ENCODE measurements at regions not wholly inside any gene's neighbourhood (a gene's known extent, or its start where the extent isn't known, plus 50 kb on each side); places are given as distances from the start of the nearest gene placed in this dataset.
"Not testable (repeated sequence)": the region's sequence is repeated elsewhere in the genome, so short reads cannot be mapped to it uniquely, and the experiment has no call there.

DNA sequence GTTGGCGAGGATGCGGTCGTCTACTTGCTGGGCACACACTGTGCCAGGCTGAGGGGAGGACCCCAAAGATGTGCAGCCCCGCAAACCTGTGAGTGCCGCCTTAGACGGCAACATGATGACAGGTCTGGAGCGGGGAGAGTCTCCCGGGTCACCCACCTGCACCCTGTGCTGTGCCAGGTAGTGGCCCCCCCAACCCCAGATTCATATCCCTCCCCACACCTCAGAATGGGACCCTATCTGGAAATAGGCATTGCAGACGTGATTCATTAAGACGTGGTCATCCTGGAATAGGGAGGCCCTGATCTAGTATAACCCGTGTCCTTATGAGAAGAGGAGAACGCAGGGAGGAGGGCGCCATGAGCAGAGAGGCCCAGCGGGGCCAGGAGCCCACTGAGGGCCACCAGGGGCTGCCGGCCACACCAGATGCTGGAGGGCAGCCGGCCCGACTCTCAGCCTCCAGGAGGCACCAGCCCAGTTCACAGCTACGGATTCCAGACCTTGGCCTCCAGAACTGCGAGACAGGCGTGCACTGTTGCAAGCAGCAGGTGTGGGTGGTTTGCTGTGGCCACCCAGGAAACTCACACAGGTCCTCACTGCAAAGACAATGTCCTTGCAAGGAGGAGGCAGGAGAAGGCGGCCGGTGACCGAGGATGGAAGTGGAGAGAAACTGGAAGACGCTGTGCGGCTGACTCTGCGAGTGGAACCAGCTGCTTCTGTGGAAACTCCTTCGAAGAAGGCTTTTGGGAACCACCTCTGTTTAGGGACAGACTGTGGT is 131.9 kb upstream of the LPCAT1 start:
- Histone ChIP-seq H3K9me3 (ENCODE audit: insufficient read depth, low read depth, low read length) (no peaks in the 10 kb centered on the region), H3K4me1 (ENCODE audit: insufficient read depth, low read length, poor library complexity, severe bottlenecking) (no peaks in the 10 kb centered on the region), H3K9me2 (replicated peaks; ENCODE audit: low read depth, low read length) (no peaks in the 10 kb centered on the region), H3K4me3 (ENCODE audit: low read length, poor library complexity, severe bottlenecking) (no peak overlapping the region), H3K27me3 (ENCODE audit: insufficient read depth, low read length, poor library complexity, severe bottlenecking) (no peaks in the 10 kb centered on the region), H3K36me3 (ENCODE audit: insufficient read depth, low read length) (no peaks in the 10 kb centered on the region), H3K79me2 (ENCODE audit: insufficient read depth, low read length) (no peaks in the 10 kb centered on the region), H3K9ac (ENCODE audit: low read depth, low read length, poor library complexity, severe bottlenecking) (no peak overlapping the region), H3F3A (ENCODE audit: low read depth) (no peaks in the 10 kb centered on the region), H2AFZ (ENCODE audit: low read length) (no peak overlapping the region), H3K4me2 (ENCODE audit: low read depth, low read length, poor library complexity, severe bottlenecking) (no peak overlapping the region), H4K20me1 (ENCODE audit: insufficient read depth, low read length, poor library complexity, severe bottlenecking) (no peaks in the 10 kb centered on the region)
- no peak for TF ChIP-seq EZH2phosphoT487 (IDR thresholded peaks at IDR 0.05; ENCODE audit: borderline replicate concordance)
- TF ChIP-seq, protein P1, sequence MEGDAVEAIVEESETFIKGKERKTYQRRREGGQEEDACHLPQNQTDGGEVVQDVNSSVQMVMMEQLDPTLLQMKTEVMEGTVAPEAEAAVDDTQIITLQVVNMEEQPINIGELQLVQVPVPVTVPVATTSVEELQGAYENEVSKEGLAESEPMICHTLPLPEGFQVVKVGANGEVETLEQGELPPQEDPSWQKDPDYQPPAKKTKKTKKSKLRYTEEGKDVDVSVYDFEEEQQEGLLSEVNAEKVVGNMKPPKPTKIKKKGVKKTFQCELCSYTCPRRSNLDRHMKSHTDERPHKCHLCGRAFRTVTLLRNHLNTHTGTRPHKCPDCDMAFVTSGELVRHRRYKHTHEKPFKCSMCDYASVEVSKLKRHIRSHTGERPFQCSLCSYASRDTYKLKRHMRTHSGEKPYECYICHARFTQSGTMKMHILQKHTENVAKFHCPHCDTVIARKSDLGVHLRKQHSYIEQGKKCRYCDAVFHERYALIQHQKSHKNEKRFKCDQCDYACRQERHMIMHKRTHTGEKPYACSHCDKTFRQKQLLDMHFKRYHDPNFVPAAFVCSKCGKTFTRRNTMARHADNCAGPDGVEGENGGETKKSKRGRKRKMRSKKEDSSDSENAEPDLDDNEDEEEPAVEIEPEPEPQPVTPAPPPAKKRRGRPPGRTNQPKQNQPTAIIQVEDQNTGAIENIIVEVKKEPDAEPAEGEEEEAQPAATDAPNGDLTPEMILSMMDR (conservative IDR thresholded peaks at IDR 0.05; ENCODE audit: low read length): no peak

DNA sequence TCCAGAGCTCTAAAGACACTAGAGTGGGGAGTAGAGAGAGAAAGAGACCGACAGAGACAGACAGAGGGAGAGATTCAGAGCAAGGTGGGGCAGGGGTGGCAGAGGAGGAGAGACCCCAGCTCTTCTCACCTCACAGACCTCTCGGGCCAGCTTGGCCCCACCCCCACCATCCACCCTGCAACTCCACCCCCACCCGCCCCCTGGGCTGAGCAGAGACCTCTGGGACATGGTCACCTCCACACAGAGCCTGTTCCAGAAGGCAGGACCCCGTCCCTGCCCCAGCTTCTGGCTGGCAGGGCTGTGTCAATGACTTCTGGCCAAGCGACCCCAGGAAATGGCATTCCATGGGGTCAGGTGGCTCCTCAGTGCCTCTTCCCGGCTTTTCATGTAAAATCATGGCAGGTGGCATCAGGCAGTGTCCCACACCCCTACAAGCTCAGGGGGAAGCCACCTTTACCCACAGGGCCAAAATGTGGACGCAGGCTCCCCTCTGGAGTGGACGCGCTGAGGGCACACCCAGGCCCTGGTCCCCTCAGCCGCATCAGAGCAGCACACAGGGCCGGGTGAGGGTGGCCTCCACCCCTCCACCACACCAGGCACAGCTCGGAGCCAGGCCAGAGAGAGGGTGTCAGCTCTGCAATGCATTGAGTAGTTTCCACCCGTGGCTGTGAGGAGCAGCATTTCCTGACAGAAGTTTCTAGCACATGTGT is 131.2 kb upstream of the LPCAT1 start:
- Histone ChIP-seq H3K9ac (ENCODE audit: low read depth, low read length, poor library complexity, severe bottlenecking) (no peak overlapping the region), H3K4me1 (ENCODE audit: insufficient read depth, low read length, poor library complexity, severe bottlenecking) (no peaks in the 10 kb centered on the region), H3K9me3 (ENCODE audit: insufficient read depth, low read depth, low read length) (no peaks in the 10 kb centered on the region), H3F3A (ENCODE audit: low read depth) (no peaks in the 10 kb centered on the region), H3K9me2 (replicated peaks; ENCODE audit: low read depth, low read length) (no peaks in the 10 kb centered on the region), H4K20me1 (ENCODE audit: insufficient read depth, low read length, poor library complexity, severe bottlenecking) (no peaks in the 10 kb centered on the region), H3K79me2 (ENCODE audit: insufficient read depth, low read length) (no peaks in the 10 kb centered on the region), H3K4me3 (ENCODE audit: low read length, poor library complexity, severe bottlenecking) (no peak overlapping the region), H3K36me3 (ENCODE audit: insufficient read depth, low read length) (no peaks in the 10 kb centered on the region), H2AFZ (ENCODE audit: low read length) (no peak overlapping the region), H3K4me2 (ENCODE audit: low read depth, low read length, poor library complexity, severe bottlenecking) (no peak overlapping the region), H3K27me3 (ENCODE audit: insufficient read depth, low read length, poor library complexity, severe bottlenecking) (no peaks in the 10 kb centered on the region)
- TF ChIP-seq, protein P1 (conservative IDR thresholded peaks at IDR 0.05; ENCODE audit: low read length): no peak
- no peak for TF ChIP-seq EZH2phosphoT487 (IDR thresholded peaks at IDR 0.05; ENCODE audit: borderline replicate concordance)

DNA sequence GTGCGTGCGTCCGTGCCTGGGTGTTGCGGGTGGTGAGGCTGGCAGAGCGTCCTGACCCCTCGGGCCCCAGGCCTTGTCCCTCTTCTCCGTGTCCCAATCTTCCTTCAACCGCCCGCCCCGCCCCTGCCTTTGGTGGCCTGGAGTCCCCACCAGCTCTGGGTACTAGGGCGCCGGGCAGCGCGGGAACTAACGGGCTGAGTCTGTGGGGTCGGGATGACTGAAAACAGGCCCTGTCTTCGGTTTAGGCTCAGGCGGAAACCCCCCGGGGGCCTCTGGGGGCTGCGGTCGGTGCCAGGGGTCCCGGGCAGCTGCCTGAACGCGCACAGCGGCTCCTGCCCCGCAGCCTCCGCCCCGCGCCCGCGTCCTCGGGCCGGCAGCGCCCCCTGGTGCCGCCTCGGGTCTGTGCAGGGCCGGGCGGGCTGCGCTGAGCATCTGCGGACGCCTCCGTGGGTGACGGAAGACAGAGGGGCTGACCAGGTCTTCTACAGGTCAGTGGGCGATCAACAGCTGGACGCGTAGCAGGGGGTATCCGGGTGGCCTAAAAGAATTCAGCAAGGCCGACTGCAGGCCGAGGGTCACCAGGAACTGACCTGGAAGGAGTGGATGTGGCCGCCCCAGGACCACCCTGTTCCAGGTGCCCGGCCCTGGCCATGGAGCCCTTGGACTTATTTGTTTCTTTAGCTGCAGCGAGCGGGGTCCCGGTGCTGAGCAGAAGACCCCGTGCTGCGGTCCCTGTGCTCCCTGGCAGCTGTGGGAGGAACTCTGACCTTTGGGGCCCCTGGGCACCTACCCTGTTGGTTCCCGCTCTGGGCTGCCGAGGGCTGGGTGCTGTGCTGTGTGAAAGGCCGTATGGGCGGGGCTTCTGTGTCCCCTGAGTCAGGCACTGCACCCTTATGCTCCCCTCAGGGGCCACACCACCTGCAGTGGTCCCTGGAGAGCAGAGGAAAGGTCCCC is 130.2 kb upstream of the LPCAT1 start:
- Histone ChIP-seq H2AFZ (ENCODE audit: low read length) (peak overlapping the region; percentile 27; the same call in 1 of the 2 replicates), H3K4me2 (ENCODE audit: low read depth, low read length, poor library complexity, severe bottlenecking) (peak overlapping the region; percentile 51)
- H3K9me2 ChIP-seq (replicated peaks; ENCODE audit: low read depth, low read length); H3K79me2 ChIP-seq (ENCODE audit: insufficient read depth, low read length); H3K27me3 ChIP-seq (ENCODE audit: insufficient read depth, low read length, poor library complexity, severe bottlenecking); H3K9ac ChIP-seq (ENCODE audit: low read depth, low read length, poor library complexity, severe bottlenecking); H3K9me3 ChIP-seq (ENCODE audit: insufficient read depth, low read depth, low read length); H3K36me3 ChIP-seq (ENCODE audit: insufficient read depth, low read length); H3F3A ChIP-seq (ENCODE audit: low read depth); H3K4me1 ChIP-seq (ENCODE audit: insufficient read depth, low read length, poor library complexity, severe bottlenecking); H3K4me3 ChIP-seq (ENCODE audit: low read length, poor library complexity, severe bottlenecking); H4K20me1 ChIP-seq (ENCODE audit: insufficient read depth, low read length, poor library complexity, severe bottlenecking): not testable (repeated sequence)
- TF ChIP-seq, protein P1 (conservative IDR thresholded peaks at IDR 0.05; ENCODE audit: low read length): peak; percentile 37; the same call in 1 of the 2 replicates
